HCT116 (cell line): ENCODE measurements at regions not wholly inside any gene's neighbourhood (a gene's known extent, or its start where the extent isn't known, plus 50 kb on each side); places are given as distances from the start of the nearest gene placed in this dataset.

Experiments used
- ATAC-seq: fragments of 200-7000 bp; cut with Tn5 transposase; 2 replicates; pipeline ENCODE4 v1.9.1; 2020; ENCODE audit warnings: mild to moderate bottlenecking, moderate library complexity
- BruUV-seq: library from RNA; stranded (reverse); fragments of 400-500 nt; replicated peaks from 2 replicates; lab custom pipeline; 2021; lab: Mats Ljungman, UMichigan
- CTCF ChIA-PET: fragments of 300-600 bp; sonication (Branson Sonifier 250); formaldehyde crosslinking; loops from one replicate; lab custom pipeline; 2021; ENCODE audit warnings: antibody characterized with exemption; lab: Charles Lee
- POLR2A ChIA-PET: fragments of 300-600, 350-600 bp; sonication (Branson Sonifier 250); formaldehyde crosslinking; loops from one replicate; lab custom pipeline; 2021; ENCODE audit warnings: antibody characterized with exemption; lab: Charles Lee
- RAD21 ChIA-PET, 2 experiments: fragments of 300-600 bp; sonication (Branson Sonifier 250); formaldehyde crosslinking; loops; one replicate each; lab custom pipeline; 2023; ENCODE audit warnings: low total read pairs in 2 of 2; ENCODE audit not compliant: uncharacterized antibody in 2 of 2, unreplicated experiment in 2 of 2, low non-redundant PET in 1 of 2; lab: Charles Lee
- DNase-seq: peaks from one replicate; pipeline ENCODE4 v3.0.0-alpha.2; 2010; ENCODE audit warnings: low read depth, low spot score
- H2AFZ ChIP-seq: fragments of 200-600 bp; shearing (Covaris generic), sonication (generic); 2 replicates; pipeline ENCODE4 v1.6.1; 2017; ENCODE audit warnings: low read depth, mixed run types, mixed read lengths, antibody characterized with exemption, low read length; ENCODE audit not compliant: poor library complexity, severe bottlenecking
- H3K27ac ChIP-seq: 2 replicates; pipeline ENCODE4 v1.5.1; 2012; ENCODE audit warnings: low read depth, low read length
- H3K27me3 ChIP-seq: fragments of 200-600 bp; sonication (generic); 2 replicates; pipeline ENCODE4 v1.6.1; 2016; ENCODE audit warnings: mixed run types, low read length, mixed read lengths; ENCODE audit not compliant: insufficient read depth
- H3K36me3 ChIP-seq, 2 experiments: fragments of 200-500 bp in 1 of 2; fragments of 200-600 bp in 1 of 2; sonication (Bioruptor generic) in 1 of 2; sonication (generic) in 1 of 2; 2 replicates each; pipeline versions ENCODE4 v1.5.1 to v1.6.1; 2014 to 2016; ENCODE audit warnings: low read length in 2 of 2, inconsistent platforms in 1 of 2, mixed read lengths in 1 of 2, mixed run types in 1 of 2; ENCODE audit not compliant: insufficient read depth in 2 of 2, control insufficient read depth in 1 of 2
- H3K4me1 ChIP-seq, 2 experiments: fragments of 200-600 bp in 1 of 2; sonication (generic) in 1 of 2; 2 replicates each; pipeline versions ENCODE4 v1.5.1 to v1.6.1; 2012 to 2017; ENCODE audit warnings: low read length in 2 of 2, inconsistent platforms in 1 of 2, mild to moderate bottlenecking in 1 of 2, mixed read lengths in 1 of 2, mixed run types in 1 of 2, moderate library complexity in 1 of 2; ENCODE audit not compliant: insufficient read depth in 2 of 2, control insufficient read depth in 1 of 2
- H3K4me2 ChIP-seq: fragments of 200-600 bp; sonication (generic); 2 replicates; pipeline ENCODE4 v1.6.1; 2017; ENCODE audit warnings: mixed run types, low read length, mixed read lengths
- H3K4me3 ChIP-seq, 2 experiments: fragments of 200-600 bp in 1 of 2; sonication (generic) in 1 of 2; replicated peaks in 1 of 2; 2 replicates each; pipeline ENCODE4 v1.5.1; 2011 to 2016; ENCODE audit warnings: low read length in 2 of 2, control low read depth in 1 of 2, low read depth in 1 of 2, mild to moderate bottlenecking in 1 of 2, mixed read lengths in 1 of 2, mixed run types in 1 of 2
- H3K79me2 ChIP-seq: fragments of 200-600 bp; sonication (generic); 2 replicates; pipeline ENCODE4 v1.6.1; 2017; ENCODE audit warnings: mild to moderate bottlenecking, mixed run types, low read length, moderate library complexity, mixed read lengths; ENCODE audit not compliant: insufficient read depth
- H3K9ac ChIP-seq: fragments of 200-600 bp; sonication (generic); 2 replicates; pipeline ENCODE4 v1.6.1; 2016; ENCODE audit warnings: low read length, mixed read lengths
- H3K9me2 ChIP-seq: fragments of 200-600 bp; sonication (generic), shearing (Covaris generic); 2 replicates; pipeline ENCODE4 v1.6.1; 2017; ENCODE audit warnings: mixed run types, mild to moderate bottlenecking, moderate library complexity; ENCODE audit not compliant: insufficient read depth
- H3K9me3 ChIP-seq, 2 experiments: fragments of 200-500 bp in 1 of 2; fragments of 200-600 bp in 1 of 2; sonication (Bioruptor generic) in 1 of 2; sonication (generic) in 1 of 2; 2 replicates each; pipeline ENCODE4 v1.6.1; 2014 to 2017; ENCODE audit warnings: low read length in 2 of 2, mixed read lengths in 2 of 2, inconsistent platforms in 1 of 2, low read depth in 1 of 2, mild to moderate bottlenecking in 1 of 2, mixed run types in 1 of 2, moderate library complexity in 1 of 2; ENCODE audit not compliant: control insufficient read depth in 1 of 2, insufficient read depth in 1 of 2
- H4K20me1 ChIP-seq: fragments of 200-600 bp; sonication (generic), shearing (Covaris generic); 2 replicates; pipeline ENCODE4 v1.6.1; 2017; ENCODE audit warnings: mixed run types, mild to moderate bottlenecking, moderate library complexity; ENCODE audit not compliant: insufficient read depth
- CEBPB ChIP-seq: IDR thresholded peaks from 2 replicates; pipeline ENCODE4 v1.6.1; 2012; ENCODE audit warnings: low read depth
- CTCF ChIP-seq, 3 experiments: fragments of 200-600 bp in 1 of 3; sonication (generic) in 1 of 3; IDR thresholded peaks in 2 of 3; conservative IDR thresholded peaks in 1 of 3; 2 replicates each; pipeline ENCODE4 v1.5.1; 2012 to 2017; ENCODE audit warnings: low read depth in 2 of 3, low read length in 2 of 3, antibody characterized with exemption in 1 of 3, borderline replicate concordance in 1 of 3, control low read depth in 1 of 3, mild to moderate bottlenecking in 1 of 3, mixed read lengths in 1 of 3, mixed run types in 1 of 3, moderate library complexity in 1 of 3; ENCODE audit not compliant: insufficient read depth in 1 of 3
- EZH2 ChIP-seq: fragments of 200-600 bp; sonication (generic); IDR thresholded peaks from 2 replicates; pipeline ENCODE4 v1.6.1; 2017; ENCODE audit warnings: antibody characterized with exemption, mixed run types
- EZH2phosphoT487 ChIP-seq: fragments of 200-600 bp; IDR thresholded peaks from 2 replicates; pipeline ENCODE4 v1.6.1; 2018; ENCODE audit warnings: antibody characterized with exemption, borderline replicate concordance
- FOSL1 ChIP-seq: IDR thresholded peaks from 2 replicates; pipeline ENCODE4 v1.6.1; 2012; ENCODE audit warnings: low read depth
- MAX ChIP-seq: IDR thresholded peaks from 2 replicates; pipeline ENCODE4 v1.6.1; 2012
- POLR2A ChIP-seq: IDR thresholded peaks from 2 replicates; pipeline ENCODE4 v1.7.0; 2011; ENCODE audit warnings: borderline replicate concordance; ENCODE audit not compliant: insufficient read depth, insufficient read length; ENCODE audit errors: extremely low read depth
- POLR2AphosphoS5 ChIP-seq: IDR thresholded peaks from 2 replicates; pipeline ENCODE4 v1.6.1; 2011; ENCODE audit warnings: mild to moderate bottlenecking, low read depth, low read length, moderate library complexity
- YY1 ChIP-seq: IDR thresholded peaks from 2 replicates; pipeline ENCODE4 v1.6.1; 2011; ENCODE audit warnings: low read length, low read depth, moderate library complexity, mild to moderate bottlenecking; ENCODE audit not compliant: insufficient replicate concordance; ENCODE audit errors: extremely low read depth
- ZBTB33 ChIP-seq: IDR thresholded peaks from 2 replicates; pipeline ENCODE4 v1.6.1; 2011; ENCODE audit warnings: mild to moderate bottlenecking, low read length, moderate library complexity; ENCODE audit not compliant: insufficient replicate concordance; ENCODE audit errors: extremely low read depth
- ZFX ChIP-seq: fragments of 450-650 bp; IDR thresholded peaks from 2 replicates; pipeline ENCODE4 v1.6.1; 2017
- intact Hi-C: fragments of 100-400 bp; cut with micrococcal nuclease; formaldehyde crosslinking; loops from 2 replicates; pipeline ENCODE4 v1.10.0; 2022

GRCh38 chr9:118595719-118596305 is 773.4 kb downstream of the BRINP1 start:
- Histone ChIP-seq H3K4me3 (no peak overlapping the region), H3K9me2 (no peaks in the 10 kb centered on the region), H3K9me3 (peaks cover 0 to 17% of the 10 kb centered on the region in 2 experiments; a peak in 2 of 4 replicates), H4K20me1 (no peaks in the 10 kb centered on the region), H2AFZ (no peak overlapping the region), H3K27me3 (no peaks in the 10 kb centered on the region), H3K4me2 (no peak overlapping the region), H3K36me3 (no peaks in the 10 kb centered on the region), H3K27ac (no peak overlapping the region), H3K4me1 (no peaks in the 10 kb centered on the region), H3K79me2 (no peaks in the 10 kb centered on the region), H3K9ac (no peak overlapping the region)
- ChIA-PET RAD21 (no interaction called here), CTCF (no interaction called here), POLR2A (no interaction called here)
- no peak for TF ChIP-seq ZBTB33
- no peak for TF ChIP-seq CEBPB
- TF ChIP-seq POLR2A: no peak
- no peak for TF ChIP-seq FOSL1
- no peak for TF ChIP-seq EZH2phosphoT487
- no peak for TF ChIP-seq CTCF (IDR thresholded peaks at IDR 0.05 in 2 of 3, conservative IDR thresholded peaks at IDR 0.05 in 1 of 3; ENCODE audit: borderline replicate concordance in 1 of 3, insufficient read depth in 1 of 3, low read depth in 2 of 3, low read length in 2 of 3)
- TF ChIP-seq MAX: no peak
- TF ChIP-seq YY1: no peak
- no peak for TF ChIP-seq POLR2AphosphoS5
- no peak for TF ChIP-seq EZH2
- TF ChIP-seq ZFX: no peak
- no TSS peak for BruUV-seq
- no peak for DNase-seq
- no peak for ATAC-seq
- intact Hi-C loops: no loop called here
